OCI-LY3 (cell line): ENCODE measurements at regions not wholly inside any gene's neighbourhood (a gene's known extent, or its start where the extent isn't known, plus 50 kb on each side); places are given as distances from the start of the nearest gene placed in this dataset.

Experiments used
- H2AFZ ChIP-seq: fragments of 200-600, 300-600 bp; shearing (Covaris generic); 2 replicates; pipeline ENCODE4 v1.6.0; 2014; ENCODE audit warnings: antibody characterized with exemption, low read depth, low read length
- H3K27ac ChIP-seq: fragments of 200-600, 300-600 bp; sonication (generic); 2 replicates; pipeline ENCODE4 v1.5.1; 2014; ENCODE audit warnings: mild to moderate bottlenecking, low read length, moderate library complexity, mixed read lengths
- H3K27me3 ChIP-seq: fragments of 200-600, 300-600 bp; sonication (generic); 2 replicates; pipeline ENCODE4 v1.6.1; 2014; ENCODE audit warnings: low read depth, low read length, mixed read lengths
- H3K36me3 ChIP-seq: fragments of 200-600, 300-600 bp; sonication (generic); replicated peaks from 2 replicates; pipeline ENCODE3; 2014; ENCODE audit warnings: low read depth, low read length, mixed read lengths
- H3K4me1 ChIP-seq: fragments of 300-600, 200-600 bp; sonication (generic); 2 replicates; pipeline ENCODE4 v1.6.1; 2014; ENCODE audit warnings: low read length, mixed read lengths
- H3K4me2 ChIP-seq: fragments of 200-600, 300-600 bp; sonication (generic); 2 replicates; pipeline ENCODE4 v1.6.1; 2014; ENCODE audit warnings: low read length, mixed read lengths
- H3K4me3 ChIP-seq: fragments of 300-600, 200-600 bp; sonication (generic); 2 replicates; pipeline ENCODE4 v1.5.1; 2014; ENCODE audit warnings: antibody characterized with exemption, mild to moderate bottlenecking, low read length, moderate library complexity
- H3K79me2 ChIP-seq: fragments of 300-600, 200-600 bp; shearing (Covaris generic); 2 replicates; pipeline ENCODE4 v1.6.1; 2014; ENCODE audit warnings: mild to moderate bottlenecking, low read length, mixed read lengths
- H3K9ac ChIP-seq: fragments of 300-600, 200-600 bp; shearing (Covaris generic); 2 replicates; pipeline ENCODE4 v1.6.0; 2014; ENCODE audit warnings: mild to moderate bottlenecking, low read length, moderate library complexity
- H3K9me3 ChIP-seq: fragments of 200-600, 300-600 bp; shearing (Covaris generic); 2 replicates; pipeline ENCODE4 v1.6.1; 2014; ENCODE audit warnings: low read length, mixed read lengths; ENCODE audit not compliant: insufficient read depth
- H4K20me1 ChIP-seq: fragments of 200-600, 300-600 bp; sonication (generic); 2 replicates; pipeline ENCODE4 v1.6.1; 2016; ENCODE audit warnings: low read length, mixed read lengths; ENCODE audit not compliant: insufficient read depth
- EZH2phosphoT487 ChIP-seq: fragments of 200-600 bp; shearing (Covaris generic); IDR thresholded peaks from 2 replicates; pipeline ENCODE4 v1.6.1; 2018; ENCODE audit warnings: antibody characterized with exemption, mixed run types, low read depth
- TF ChIP-seq, protein P1 (sequence below): fragments of 200-600, 300-600 bp; sonication (generic); IDR thresholded peaks from 2 replicates; pipeline ENCODE4 v1.5.1; 2014; ENCODE audit warnings: antibody characterized with exemption, low read length, low read depth

DNA sequence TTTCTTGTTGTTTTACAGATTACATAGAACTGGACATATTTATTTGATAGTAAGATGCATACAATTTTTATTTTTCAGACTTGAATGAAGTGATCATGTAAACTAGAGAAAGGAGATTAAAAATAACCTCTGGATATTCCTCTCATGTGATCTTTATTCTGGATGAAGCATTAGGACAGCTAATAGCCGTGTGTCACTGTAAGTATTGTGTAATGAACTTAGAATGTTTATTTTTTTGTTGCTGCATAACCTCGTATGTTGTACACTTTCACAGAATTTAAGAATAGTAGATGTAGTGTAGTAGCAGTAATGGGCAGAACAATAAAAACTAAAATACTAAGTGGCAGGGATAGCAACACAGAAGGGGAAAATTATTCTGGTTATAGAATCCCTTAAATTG lies 2094.5 kb upstream of the TENM3 start:
- H3K4me3 ChIP-seq: no peak overlapping the region
- H3K27ac ChIP-seq: no peak overlapping the region
- no peak overlapping the region for H3K9ac ChIP-seq
- no peaks in the 10 kb centered on the region for H3K27me3 ChIP-seq
- TF ChIP-seq, protein P1, sequence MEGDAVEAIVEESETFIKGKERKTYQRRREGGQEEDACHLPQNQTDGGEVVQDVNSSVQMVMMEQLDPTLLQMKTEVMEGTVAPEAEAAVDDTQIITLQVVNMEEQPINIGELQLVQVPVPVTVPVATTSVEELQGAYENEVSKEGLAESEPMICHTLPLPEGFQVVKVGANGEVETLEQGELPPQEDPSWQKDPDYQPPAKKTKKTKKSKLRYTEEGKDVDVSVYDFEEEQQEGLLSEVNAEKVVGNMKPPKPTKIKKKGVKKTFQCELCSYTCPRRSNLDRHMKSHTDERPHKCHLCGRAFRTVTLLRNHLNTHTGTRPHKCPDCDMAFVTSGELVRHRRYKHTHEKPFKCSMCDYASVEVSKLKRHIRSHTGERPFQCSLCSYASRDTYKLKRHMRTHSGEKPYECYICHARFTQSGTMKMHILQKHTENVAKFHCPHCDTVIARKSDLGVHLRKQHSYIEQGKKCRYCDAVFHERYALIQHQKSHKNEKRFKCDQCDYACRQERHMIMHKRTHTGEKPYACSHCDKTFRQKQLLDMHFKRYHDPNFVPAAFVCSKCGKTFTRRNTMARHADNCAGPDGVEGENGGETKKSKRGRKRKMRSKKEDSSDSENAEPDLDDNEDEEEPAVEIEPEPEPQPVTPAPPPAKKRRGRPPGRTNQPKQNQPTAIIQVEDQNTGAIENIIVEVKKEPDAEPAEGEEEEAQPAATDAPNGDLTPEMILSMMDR: no peak
- no peak for TF ChIP-seq EZH2phosphoT487
- H3K36me3 ChIP-seq: no peaks in the 10 kb centered on the region
- H3K79me2 ChIP-seq: no peaks in the 10 kb centered on the region
- peak overlapping the region; percentile 33; the same call in 1 of the 2 replicates for H3K4me2 ChIP-seq
- H4K20me1 ChIP-seq: no peaks in the 10 kb centered on the region
- peaks cover 18% of the 10 kb centered on the region for H3K4me1 ChIP-seq
- H3K9me3 ChIP-seq: no peaks in the 10 kb centered on the region
- H2AFZ ChIP-seq: 0 out of 2 replicates have a peak overlapping the region, but pooled peaks have one; percentile 20

DNA sequence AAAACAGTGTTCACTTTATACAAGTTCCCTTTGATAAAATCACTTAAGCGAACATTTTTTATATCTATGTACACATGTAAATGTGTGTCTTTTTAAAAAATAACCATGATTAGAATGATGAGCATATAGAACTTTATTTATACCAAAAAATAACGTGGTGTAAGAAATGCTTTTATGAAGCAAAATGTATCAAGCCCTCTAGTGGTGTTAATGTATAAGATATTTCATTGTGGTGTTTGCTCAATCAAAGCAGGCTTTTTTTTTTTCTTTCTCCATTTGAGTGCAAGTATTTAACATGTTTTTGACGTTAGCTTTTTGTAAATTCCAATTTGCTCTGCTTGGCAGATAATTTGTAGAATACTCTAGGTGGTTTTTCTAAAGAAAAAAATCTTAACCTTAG lies 2092.4 kb upstream of the TENM3 start:
- no peaks in the 10 kb centered on the region for H4K20me1 ChIP-seq
- no peak overlapping the region for H3K27ac ChIP-seq
- no peaks in the 10 kb centered on the region for H3K79me2 ChIP-seq
- TF ChIP-seq EZH2phosphoT487: no peak
- TF ChIP-seq, protein P1: peak; percentile 74
- no peaks in the 10 kb centered on the region for H3K9me3 ChIP-seq
- H3K36me3 ChIP-seq: no peaks in the 10 kb centered on the region
- no peak overlapping the region for H2AFZ ChIP-seq
- no peak overlapping the region for H3K4me3 ChIP-seq
- H3K9ac ChIP-seq: no peak overlapping the region
- H3K4me1 ChIP-seq: peaks cover 18% of the 10 kb centered on the region
- no peaks in the 10 kb centered on the region for H3K27me3 ChIP-seq
- 0 out of 2 replicates have a peak overlapping the region, but pooled peaks have one; percentile 6 for H3K4me2 ChIP-seq

DNA sequence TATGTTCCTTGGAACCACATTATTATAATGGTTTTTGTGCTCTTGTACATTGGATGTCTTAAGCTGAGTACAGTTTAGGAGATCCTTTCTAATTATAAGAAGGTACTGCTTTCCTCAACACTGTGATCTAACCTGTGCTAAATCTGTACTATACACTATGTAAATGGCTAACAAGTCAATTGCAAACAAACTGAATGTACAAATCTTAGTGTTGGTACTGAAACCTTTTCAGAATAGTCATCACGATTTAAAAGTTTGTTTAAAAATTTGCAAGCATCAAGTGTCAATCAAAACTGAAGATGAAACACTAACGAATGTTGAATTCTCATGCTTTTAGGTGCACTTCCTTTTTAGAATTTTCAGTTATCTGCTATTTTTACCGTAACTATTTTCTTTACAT lies 2090.4 kb upstream of the TENM3 start:
- no peak for TF ChIP-seq EZH2phosphoT487
- TF ChIP-seq, protein P1: no peak
- H3K9ac ChIP-seq: no peak overlapping the region
- no peaks in the 10 kb centered on the region for H3K36me3 ChIP-seq
- H3K4me3 ChIP-seq: no peak overlapping the region
- no peaks in the 10 kb centered on the region for H3K9me3 ChIP-seq
- H2AFZ ChIP-seq: no peak overlapping the region
- H3K4me1 ChIP-seq: peaks cover 18% of the 10 kb centered on the region
- H3K27me3 ChIP-seq: no peaks in the 10 kb centered on the region
- H3K4me2 ChIP-seq: no peak overlapping the region
- H3K27ac ChIP-seq: no peak overlapping the region
- no peaks in the 10 kb centered on the region for H4K20me1 ChIP-seq
- H3K79me2 ChIP-seq: no peaks in the 10 kb centered on the region

DNA sequence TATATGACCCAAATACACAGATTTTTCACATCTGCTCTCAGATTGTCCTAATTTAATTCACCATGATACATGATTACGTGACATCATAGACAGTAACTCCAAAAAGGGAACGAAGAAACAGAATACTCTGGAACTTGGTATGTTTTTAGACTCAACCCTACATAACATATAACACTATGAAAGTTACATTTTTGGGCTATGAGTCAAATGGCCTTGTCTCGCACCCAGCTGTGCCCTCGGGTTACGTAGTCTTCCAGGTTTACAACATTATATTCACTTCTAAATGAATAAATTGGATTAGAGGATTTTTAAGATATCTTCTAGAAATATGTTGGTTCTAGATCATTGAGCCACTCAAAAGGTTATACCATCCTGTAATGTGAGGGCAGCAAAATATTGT lies 2089.6 kb upstream of the TENM3 start:
- TF ChIP-seq, protein P1: no peak
- no peak for TF ChIP-seq EZH2phosphoT487
- Histone ChIP-seq H2AFZ (no peak overlapping the region), H3K36me3 (no peaks in the 10 kb centered on the region), H3K27me3 (no peaks in the 10 kb centered on the region), H3K4me1 (peaks cover 17% of the 10 kb centered on the region), H3K9me3 (no peaks in the 10 kb centered on the region), H3K4me3 (no peak overlapping the region), H3K27ac (no peak overlapping the region), H4K20me1 (no peaks in the 10 kb centered on the region), H3K4me2 (no peak overlapping the region), H3K9ac (no peak overlapping the region), H3K79me2 (no peaks in the 10 kb centered on the region)
